ENCODE measurements at regions not wholly inside any gene's neighbourhood (a gene's known extent, or its start where the extent isn't known, plus 50 kb on each side); places are given as distances from the start of the nearest gene placed in this dataset.

DNA sequence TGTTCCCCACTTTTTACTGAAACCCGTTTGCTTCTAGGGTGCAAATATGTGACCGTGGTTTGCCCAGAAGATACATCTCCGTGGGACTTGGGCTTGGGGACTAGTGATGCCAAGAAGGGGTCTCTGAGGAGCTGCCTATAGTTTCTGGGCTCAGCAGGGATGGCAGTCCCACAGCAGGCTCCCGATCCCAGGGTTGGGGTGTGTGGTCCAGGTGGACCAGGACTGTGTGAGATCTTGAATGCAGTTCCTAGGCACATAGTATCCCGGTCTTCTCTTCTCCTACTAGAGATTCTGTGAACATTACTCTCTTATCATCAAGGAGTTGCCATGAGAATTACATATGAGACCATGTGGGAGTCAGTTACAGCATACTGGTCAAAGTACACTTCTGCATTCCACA, 435.8 kb upstream of the SPRED2 start:
- H3K4me3 ChIP-seq: no peak overlapping the region
- no peaks in the 10 kb centered on the region for H3K4me1 ChIP-seq
- WGBS: 91% methylated on average over 5 of the region's 5 CpGs
- no peaks in the 10 kb centered on the region for H3K36me3 ChIP-seq
- no peaks in the 10 kb centered on the region for H3K27me3 ChIP-seq
- TF ChIP-seq POLR2AphosphoS5 (IDR thresholded peaks at IDR 0.05): no peak
- no peak for TF ChIP-seq POLR2A (IDR thresholded peaks at IDR 0.05)
- TF ChIP-seq, protein P1, sequence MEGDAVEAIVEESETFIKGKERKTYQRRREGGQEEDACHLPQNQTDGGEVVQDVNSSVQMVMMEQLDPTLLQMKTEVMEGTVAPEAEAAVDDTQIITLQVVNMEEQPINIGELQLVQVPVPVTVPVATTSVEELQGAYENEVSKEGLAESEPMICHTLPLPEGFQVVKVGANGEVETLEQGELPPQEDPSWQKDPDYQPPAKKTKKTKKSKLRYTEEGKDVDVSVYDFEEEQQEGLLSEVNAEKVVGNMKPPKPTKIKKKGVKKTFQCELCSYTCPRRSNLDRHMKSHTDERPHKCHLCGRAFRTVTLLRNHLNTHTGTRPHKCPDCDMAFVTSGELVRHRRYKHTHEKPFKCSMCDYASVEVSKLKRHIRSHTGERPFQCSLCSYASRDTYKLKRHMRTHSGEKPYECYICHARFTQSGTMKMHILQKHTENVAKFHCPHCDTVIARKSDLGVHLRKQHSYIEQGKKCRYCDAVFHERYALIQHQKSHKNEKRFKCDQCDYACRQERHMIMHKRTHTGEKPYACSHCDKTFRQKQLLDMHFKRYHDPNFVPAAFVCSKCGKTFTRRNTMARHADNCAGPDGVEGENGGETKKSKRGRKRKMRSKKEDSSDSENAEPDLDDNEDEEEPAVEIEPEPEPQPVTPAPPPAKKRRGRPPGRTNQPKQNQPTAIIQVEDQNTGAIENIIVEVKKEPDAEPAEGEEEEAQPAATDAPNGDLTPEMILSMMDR (IDR thresholded peaks at IDR 0.05): no peak
- no peak for TF ChIP-seq EP300 (IDR thresholded peaks at IDR 0.05)
- H3K27ac ChIP-seq: no peak overlapping the region
- H3K9me3 ChIP-seq: no peaks in the 10 kb centered on the region
- no peak for DNase-seq (ENCODE audit: low spot score in 2 of 2)

DNA sequence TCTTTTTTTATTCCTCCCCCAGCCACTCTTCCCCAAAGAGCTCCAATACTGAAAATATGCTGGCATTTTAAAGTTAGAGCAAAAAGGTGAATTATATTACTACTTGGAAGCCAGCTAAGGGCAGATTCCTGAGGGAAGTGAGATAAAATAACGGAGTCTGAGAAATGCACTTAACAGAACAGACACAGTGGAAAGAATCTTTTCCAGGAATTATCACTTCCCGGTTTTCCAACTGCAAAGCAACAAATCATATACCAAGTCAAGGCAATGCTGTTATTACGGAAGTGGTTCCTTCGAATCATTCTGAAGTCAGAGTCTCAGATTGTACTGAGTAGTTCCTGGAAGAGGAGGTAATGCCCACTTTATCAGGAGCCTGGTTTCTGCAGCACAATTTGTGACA, 435.0 kb upstream of the SPRED2 start:
- H3K9me3 ChIP-seq: no peaks in the 10 kb centered on the region
- no peak overlapping the region for H3K27ac ChIP-seq
- H3K4me1 ChIP-seq: no peaks in the 10 kb centered on the region
- 78% methylated on average over 4 of the region's 4 CpGs for WGBS
- no peaks in the 10 kb centered on the region for H3K36me3 ChIP-seq
- no peak for TF ChIP-seq POLR2AphosphoS5 (IDR thresholded peaks at IDR 0.05)
- TF ChIP-seq, protein P1 (IDR thresholded peaks at IDR 0.05): no peak
- no peak for TF ChIP-seq POLR2A (IDR thresholded peaks at IDR 0.05)
- TF ChIP-seq EP300 (IDR thresholded peaks at IDR 0.05): no peak
- H3K27me3 ChIP-seq: no peaks in the 10 kb centered on the region
- DNase-seq (ENCODE audit: low spot score in 2 of 2): no peak
- H3K4me3 ChIP-seq: no peak overlapping the region

DNA sequence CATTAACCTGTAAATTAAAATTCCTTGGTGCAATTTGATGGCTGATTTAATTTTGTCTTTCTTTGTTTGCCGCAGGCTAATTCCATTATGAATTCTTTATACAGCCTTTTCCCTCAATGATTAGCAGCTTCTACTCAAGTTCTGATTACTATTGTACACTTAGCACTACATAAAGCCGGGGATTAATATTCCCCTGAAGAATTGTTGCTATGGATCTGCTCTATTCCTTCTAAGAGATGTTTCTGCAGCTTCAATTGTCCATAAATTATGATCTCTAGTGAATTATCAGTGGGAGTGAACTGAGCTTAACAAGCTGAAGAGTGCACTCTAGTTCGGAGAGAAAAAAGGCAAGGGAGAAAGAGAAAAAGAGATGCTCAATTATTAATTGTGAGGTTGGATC, 433.7 kb upstream of the SPRED2 start:
- WGBS: 65% methylated on average over 3 of the region's 3 CpGs
- Histone ChIP-seq H3K27me3 (no peaks in the 10 kb centered on the region), H3K36me3 (no peaks in the 10 kb centered on the region), H3K4me3 (no peak overlapping the region), H3K4me1 (no peaks in the 10 kb centered on the region), H3K9me3 (no peaks in the 10 kb centered on the region), H3K27ac (no peak overlapping the region)
- DNase-seq (ENCODE audit: low spot score in 2 of 2): no peak
- TF ChIP-seq POLR2A (IDR thresholded peaks at IDR 0.05) (no peak), EP300 (IDR thresholded peaks at IDR 0.05) (no peak), POLR2AphosphoS5 (IDR thresholded peaks at IDR 0.05) (no peak)
- TF ChIP-seq, protein P1 (IDR thresholded peaks at IDR 0.05): no peak

DNA sequence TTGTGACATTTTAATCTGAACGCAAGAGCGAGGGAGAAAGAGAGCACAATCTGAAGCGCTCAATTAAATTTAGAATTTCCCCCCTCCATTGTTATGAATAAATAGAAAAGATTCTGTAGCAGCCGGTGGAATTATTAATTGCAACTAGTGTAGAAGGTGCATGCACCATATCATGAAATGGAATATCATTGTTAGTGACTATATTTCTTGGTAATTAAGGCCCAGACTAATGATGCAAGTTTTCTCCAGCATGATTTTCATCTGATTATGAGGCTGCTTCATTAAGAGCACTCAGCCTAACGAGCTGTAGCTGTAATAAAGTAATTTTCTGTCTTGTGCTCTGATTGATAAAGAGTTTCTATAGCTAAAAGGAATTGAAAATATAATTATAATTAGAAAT, 432.2 kb upstream of the SPRED2 start:
- WGBS: 94% methylated on average over 5 of the region's 5 CpGs
- Histone ChIP-seq H3K4me1 (no peaks in the 10 kb centered on the region), H3K36me3 (no peaks in the 10 kb centered on the region), H3K27me3 (no peaks in the 10 kb centered on the region), H3K27ac (no peak overlapping the region), H3K4me3 (no peak overlapping the region), H3K9me3 (no peaks in the 10 kb centered on the region)
- DNase-seq (ENCODE audit: low spot score in 2 of 2): no peak
- TF ChIP-seq EP300 (IDR thresholded peaks at IDR 0.05): no peak
- no peak for TF ChIP-seq POLR2A (IDR thresholded peaks at IDR 0.05)
- TF ChIP-seq, protein P1 (IDR thresholded peaks at IDR 0.05): no peak
- no peak for TF ChIP-seq POLR2AphosphoS5 (IDR thresholded peaks at IDR 0.05)

DNA sequence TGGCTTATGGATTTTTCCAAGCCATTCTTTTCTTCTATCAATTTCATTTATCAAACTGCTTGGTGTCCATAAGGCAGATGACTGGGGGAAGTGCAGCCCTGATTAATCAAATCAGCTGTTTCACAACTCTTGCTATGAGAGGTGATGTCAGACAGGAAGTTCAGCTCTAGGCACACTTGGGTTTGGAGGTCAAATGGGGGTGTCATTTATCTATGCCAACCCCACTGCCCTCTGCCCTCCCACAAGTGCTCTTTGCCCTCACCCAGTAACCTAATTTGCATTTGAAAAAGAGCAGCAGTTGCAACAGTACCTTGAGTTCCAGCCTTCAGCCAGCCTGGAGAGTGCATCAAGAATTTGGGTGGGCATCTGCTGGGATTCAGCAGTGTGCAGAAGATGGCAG, 431.3 kb upstream of the SPRED2 start:
- DNase-seq (ENCODE audit: low spot score in 2 of 2): no peak
- no peak overlapping the region for H3K27ac ChIP-seq

More for the DNA sequence above, 431.3 kb upstream of the SPRED2 start:
- no peaks in the 10 kb centered on the region for H3K27me3 ChIP-seq
- no peaks in the 10 kb centered on the region for H3K9me3 ChIP-seq
- TF ChIP-seq EP300 (IDR thresholded peaks at IDR 0.05) (no peak), POLR2AphosphoS5 (IDR thresholded peaks at IDR 0.05) (no peak), POLR2A (IDR thresholded peaks at IDR 0.05) (no peak)
- TF ChIP-seq, protein P1 (IDR thresholded peaks at IDR 0.05): no peak
- no peaks in the 10 kb centered on the region for H3K4me1 ChIP-seq
- H3K4me3 ChIP-seq: no peak overlapping the region
- no peaks in the 10 kb centered on the region for H3K36me3 ChIP-seq

Data from suprapubic skin (tissue), 4 donors.